Fibroblast of skin of right biceps (primary cell): ENCODE measurements at regions not wholly inside any gene's neighbourhood (a gene's known extent, or its start where the extent isn't known, plus 50 kb on each side); places are given as distances from the start of the nearest gene placed in this dataset.

Source experiments
- DNase-seq: peaks from one replicate; pipeline ENCODE4 v3.0.0-alpha.2; 2013

DNA sequence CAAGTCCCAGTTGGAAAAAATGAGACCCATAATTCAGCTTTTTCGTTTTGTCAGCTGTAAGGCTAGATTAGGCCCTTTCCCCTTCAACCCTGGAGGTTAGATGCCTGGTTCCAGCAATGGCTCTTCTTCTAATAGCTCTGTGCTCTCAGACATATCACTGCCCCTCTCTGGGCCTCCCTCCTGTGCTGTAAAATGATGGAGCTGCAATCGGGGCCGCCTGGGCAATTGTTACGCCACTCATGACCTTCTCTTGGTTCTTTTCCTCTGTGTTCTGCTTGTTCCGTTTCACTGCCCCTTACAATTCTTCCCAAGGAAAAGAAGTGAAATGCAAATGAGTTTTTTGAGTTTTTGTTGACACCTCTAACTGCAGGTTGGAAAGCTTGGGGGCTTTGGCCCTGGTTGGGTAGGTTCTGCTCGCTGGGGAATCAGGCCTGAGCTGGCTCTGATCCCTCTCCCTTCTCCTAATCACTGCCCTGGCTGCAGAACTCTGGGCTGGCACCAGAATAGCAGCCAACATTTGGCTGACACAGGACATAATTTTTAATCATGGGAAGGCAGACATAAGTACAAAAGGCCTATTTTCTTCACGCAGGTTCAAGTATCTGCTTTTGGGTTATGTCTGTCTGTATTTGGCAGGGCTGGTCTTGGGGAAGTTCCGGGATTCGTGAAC, 110.9 kb downstream of the FOXD1 start:
- no peak for DNase-seq

- peak; percentile 62 for DNase-seq
Observed at GRCh38 chr5:73336366-73336765, 112.2 kb downstream of the FOXD1 start.

DNA sequence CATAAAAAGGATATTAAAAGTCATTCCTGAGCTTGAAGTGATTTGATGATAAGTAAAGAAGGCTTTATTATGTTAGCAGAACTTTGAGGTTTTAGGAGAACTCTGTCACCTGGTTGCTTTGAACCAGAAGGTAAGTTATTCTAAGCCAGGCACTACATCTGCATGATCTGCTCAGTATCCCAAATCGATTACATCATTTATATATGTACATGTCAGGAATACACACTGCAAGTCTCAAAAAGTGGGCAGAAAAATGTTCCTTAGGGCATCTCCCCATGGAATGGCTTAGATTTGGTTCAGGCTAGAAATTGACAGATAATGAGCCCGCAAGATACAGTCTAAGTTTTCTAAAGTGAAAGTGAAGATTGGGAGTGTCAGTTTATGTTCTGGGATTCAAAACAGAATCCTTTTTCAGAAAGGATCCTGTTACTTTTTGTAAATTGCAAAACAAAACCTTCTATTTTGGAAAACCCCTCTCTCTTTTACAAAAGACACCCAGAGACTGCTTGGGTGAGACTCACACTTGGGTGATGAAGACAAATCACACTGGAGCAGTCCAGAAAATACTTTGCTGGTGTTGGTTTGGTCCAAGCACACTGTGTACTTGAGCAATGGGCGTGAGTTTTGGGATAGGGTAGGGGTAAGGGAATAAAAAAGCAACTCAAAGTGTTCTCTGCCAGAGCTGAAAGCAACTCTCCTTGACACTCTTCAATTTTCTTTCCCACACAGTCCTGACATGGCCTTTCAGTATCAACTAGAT, 114.5 kb downstream of the FOXD1 start:
- DNase-seq, result no peak

DNA sequence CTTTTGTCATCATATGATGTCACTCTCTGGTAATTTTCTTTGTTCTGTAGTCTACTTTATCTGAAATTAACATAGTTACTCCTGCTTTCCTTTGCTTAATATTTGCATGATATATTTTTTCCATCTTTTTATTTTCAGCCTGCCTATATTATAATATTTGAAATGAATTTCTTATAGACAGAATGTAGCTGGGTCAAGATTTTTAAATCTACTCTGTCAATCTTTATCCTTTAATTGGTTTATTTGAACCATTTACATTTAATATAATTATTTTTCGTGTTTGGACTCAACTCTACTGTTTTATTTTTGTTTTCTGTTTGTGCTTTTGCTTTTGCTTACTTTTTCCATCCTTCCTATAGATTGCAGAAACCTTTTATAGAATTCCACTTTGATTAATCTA, 118.0 kb downstream of the FOXD1 start:
- DNase-seq, result no peak

DNA sequence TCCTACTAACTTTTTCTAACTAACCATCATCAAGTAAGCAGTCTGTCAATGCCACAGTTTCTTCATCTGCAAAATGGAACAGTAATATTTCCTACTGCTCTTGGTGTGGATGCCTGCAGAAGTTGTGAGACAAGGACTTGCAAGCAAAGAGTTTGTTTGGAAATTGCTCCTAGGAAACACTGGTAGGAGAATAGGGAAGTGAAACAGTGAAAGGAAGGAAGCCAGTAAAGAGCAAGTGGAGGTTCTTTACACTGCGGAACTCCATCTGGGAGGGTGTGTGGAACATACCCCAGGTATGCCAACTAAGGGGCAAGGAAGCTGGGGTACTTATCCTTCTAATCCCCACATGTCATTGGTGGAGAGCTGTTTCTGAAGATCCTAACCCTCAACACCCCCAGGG, 119.9 kb downstream of the FOXD1 start:
- no peak for DNase-seq

GRCh38 chr5:73327908-73328455, 120.6 kb downstream of the FOXD1 start:
- DNase-seq, result peak; percentile 83

DNA sequence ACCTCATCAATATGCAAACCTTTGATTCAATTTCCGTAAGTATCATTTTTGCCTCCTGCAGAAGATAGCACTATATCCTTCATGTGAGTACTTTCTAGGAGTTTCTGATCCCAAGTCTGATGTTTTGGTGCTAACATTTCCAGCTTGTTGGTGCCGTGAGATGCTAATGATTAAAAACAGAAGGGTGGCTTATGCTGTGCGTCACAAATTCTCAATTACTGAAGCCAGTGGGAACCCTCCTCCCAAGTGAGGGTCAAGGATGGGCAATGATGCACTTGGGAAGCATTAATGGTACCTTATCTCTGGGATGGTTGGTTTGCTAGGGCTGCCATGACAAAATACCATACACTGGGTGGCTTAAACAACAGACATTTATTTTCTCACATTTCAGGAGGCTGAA, 123.0 kb downstream of the FOXD1 start:
- DNase-seq, result no peak

- DNase-seq, result no peak
Observed at GRCh38 chr5:73323466-73323865, 125.1 kb downstream of the FOXD1 start.

DNA sequence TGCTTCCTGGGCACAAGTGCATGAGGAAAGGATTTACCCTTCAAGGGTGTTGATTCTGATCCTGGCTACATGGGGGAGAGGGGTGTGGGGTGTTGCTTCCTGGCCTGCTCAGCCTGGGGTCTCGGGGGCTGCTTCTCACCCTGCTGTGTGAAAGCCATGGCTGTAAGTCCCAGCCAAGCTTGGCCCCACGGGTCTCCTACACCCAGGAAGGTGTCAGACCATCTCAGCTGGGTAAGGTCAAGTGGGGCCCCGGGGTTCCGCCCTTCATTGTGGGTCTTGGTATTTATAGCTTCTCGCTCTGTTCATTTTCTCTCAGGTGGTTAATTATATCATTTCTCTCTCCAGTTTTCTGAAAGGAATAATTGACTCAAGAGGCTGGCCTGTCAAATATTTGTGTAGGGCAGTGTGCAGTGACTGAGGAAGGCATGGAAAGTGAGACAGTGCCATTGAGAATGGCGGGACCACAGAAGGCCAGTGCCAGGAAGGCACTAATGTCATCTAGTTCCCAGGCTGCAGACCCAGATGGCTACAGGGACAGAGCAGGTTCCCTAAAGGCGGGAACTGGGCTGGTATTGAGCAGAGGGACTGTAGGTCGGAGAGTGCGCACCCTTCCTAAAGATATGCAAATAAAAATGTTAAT, 126.0 kb downstream of the FOXD1 start:
- no peak for DNase-seq

DNA sequence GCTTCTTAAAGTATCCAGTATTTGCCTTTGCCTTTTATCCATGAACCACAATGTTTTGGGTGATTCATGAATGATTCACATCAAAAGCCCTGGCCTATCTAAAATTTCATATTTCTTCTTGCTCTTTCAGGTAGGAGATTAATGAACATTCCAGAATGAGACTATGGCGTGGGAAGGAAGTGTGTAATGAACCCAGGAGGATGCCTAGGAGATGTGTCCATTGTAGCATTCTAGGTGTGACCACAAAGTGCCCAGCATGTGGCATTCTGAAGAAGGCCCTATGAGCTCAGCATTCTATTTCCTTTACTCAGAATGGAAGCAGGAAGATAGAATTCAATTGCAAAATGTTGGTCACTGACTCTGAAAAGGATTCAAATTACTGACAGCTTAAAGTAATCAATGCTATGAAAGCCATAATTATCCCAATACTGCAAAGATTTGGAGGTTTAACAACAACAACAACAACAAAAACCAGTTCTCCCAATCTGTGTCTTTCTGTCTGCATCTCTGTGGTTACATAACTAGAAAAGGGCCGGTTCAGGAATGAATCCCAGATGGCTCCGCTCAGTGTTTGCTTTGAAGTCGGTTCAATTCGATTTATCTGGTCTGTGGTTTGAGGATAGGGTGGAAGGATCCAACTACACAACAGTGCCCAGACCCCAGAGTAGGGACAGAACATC, 126.7 kb downstream of the FOXD1 start:
- peak; percentile 99 for DNase-seq

- peak; percentile 74 for DNase-seq
Observed at GRCh38 chr5:73319036-73319435, 129.5 kb downstream of the FOXD1 start.

GRCh38 chr5:73318308-73318719, 130.3 kb downstream of the FOXD1 start:
- peak; percentile 81 for DNase-seq

- no peak for DNase-seq
Observed at GRCh38 chr5:73317523-73317922, 131.1 kb downstream of the FOXD1 start.

DNA sequence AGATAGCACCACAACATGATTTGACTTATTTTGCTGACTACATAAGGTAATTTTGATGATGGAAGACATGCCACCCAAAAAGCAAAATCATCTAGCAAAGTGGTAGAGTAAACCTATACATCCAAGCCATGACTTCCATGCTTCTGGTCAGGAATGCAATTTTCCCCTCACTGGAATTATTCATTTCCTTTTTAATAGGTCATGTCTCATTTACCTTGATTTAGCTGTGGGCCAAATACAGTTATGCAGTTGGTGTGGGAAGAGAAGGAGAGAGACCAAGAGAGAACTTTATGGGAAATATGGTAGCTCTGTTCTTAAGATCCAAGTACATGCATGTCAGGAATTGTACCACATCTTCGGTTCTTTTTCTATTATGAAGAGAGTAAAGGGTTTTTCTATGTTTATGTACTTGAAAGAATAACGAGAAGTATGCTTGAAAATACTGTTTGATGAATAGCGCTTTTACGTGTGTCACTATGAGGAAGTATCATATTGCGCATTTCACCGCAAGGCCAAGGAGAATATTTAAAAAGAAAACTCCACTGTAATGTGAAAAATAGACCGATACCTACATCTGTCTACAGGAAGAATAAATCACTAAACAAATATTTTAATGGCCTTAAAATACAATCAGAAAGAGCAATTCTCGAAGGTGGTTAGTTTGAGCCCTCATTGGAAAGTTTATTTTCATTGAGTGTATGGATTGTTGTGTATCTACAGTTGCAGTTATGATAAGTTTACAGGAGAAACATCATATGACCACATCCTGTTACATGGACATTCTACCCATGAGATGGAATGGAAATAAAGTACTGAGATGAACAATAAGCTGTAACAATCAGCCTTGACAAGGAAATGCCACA, 134.0 kb downstream of the FOXD1 start:
- DNase-seq, result peak; percentile 59

GRCh38 chr5:73312872-73313510, 135.6 kb downstream of the FOXD1 start:
- DNase-seq, result peak; percentile 58

GRCh38 chr5:73312146-73312871, 136.3 kb downstream of the FOXD1 start:
- peak; percentile 100 for DNase-seq

DNA sequence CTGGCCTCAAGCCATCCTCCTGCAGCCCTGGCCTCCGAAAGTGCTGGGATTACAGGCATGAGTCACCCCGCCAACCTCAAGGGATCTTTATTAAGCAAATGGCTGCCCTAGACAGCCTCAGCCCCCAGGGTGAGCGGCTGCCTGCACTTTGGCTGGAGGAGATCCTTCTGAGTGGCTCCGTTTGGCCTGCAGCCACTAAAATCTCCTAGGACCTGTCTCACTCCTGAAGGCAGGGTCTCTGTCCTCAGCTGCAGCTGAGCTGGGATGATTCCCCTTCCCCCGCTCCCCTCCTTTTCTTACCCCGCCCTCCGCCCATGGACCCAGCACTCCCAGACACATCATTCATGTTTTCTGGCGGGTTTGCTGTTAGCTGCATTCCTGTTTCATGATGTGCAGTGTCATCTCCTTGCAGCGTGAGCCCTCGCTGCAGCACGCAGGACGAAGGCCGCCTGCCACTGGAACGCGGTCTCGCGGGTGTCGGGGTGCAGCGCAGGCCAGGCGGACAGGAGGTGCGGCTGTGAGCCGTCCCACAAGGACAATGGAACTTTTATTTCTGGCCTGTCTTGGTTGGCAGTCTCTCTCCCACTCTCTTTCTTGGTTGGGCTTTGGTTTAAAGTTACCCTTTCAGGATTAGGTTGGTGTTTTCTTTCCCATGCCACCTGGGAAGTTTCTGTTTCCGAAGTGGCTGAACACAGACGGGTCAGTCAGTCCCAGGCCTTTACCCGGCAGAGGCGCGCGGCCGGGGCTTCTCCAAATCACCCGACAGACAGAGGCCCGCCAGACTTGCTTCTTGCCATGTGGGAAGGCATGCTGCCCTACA, 137.1 kb downstream of the FOXD1 start:
- DNase-seq, result peak; percentile 99

DNA sequence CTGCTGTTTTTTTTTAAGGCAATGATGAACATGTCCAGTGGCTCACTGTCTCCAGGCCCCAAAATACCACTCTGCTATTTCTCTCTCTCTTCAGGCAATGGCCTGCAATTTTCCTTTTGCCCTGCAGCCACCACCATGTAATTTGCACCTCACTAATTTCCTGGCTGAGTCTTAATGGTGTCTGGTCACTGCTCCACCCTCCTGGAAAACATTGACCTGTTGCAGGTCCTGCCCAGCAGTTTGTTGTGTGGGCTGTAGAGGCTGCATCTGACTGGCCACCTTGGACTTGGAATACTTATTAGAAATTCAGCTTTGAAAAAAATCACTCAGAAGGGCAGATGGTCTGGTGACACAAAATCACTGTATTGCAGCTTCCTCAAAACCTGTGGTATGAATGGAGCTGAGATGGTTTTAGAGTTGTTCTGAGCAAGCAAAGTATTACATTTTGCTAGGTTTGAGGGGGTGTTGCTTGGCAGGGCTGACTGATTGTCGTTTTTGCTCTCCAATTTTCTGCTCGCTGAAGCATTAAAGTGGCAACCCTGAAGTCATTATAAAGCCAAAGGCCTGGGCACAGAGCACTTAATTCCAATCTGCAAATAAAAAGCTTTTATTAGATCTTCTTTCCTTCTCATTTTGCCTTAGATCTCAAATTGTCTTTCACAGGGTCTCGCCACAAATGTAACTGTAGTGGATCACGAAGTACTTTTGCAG, 134.8 kb downstream of the TMEM174 start:
- DNase-seq, result no peak

DNA sequence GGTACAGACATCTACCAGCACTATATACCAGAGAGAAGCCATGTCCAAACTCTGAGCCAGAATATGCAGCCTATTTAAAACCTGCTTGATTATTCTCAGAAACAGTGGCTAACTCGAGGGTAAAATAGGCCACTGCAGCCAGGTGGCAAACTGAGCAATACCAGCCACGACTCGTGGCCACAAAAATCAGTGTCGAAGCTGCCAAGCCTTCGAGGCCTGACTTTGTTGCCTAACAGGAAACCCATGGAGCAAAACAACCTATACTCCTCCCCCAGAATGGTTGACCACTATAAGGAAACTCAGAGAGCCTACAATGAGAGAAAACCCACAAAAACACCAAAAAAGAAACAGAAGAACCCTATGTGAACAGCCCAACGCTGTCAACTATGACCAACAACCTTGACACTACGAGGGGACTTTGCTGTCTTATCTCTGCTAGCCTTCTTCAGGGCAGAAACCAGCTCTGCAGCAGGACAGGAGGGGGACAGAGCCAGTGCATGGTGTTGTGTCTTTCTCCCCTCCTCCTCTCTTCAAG, 133.8 kb downstream of the TMEM174 start:
- peak; percentile 61 for DNase-seq
